ENCODE measurements at regions not wholly inside any gene's neighbourhood (a gene's known extent, or its start where the extent isn't known, plus 50 kb on each side); places are given as distances from the start of the nearest gene placed in this dataset.

- TF ChIP-seq CTCF (IDR thresholded peaks at IDR 0.05 in 8 of 11, conservative IDR thresholded peaks at IDR 0.05 in 3 of 11) (no peak), POLR2A (IDR thresholded peaks at IDR 0.05) (no peak)
These were observed 554.3 kb downstream of the EPHB1 start for GRCh38 chr3:135349254-135349948.

All from spleen (tissue), 7 donors.